Limb (tissue), 2 donors: ENCODE measurements at regions not wholly inside any gene's neighbourhood (a gene's known extent, or its start where the extent isn't known, plus 50 kb on each side); places are given as distances from the start of the nearest gene placed in this dataset.

Experiments used
- DNase-seq, 2 donors: peaks; one replicate each; pipeline ENCODE4 v3.0.0-alpha.2; 2016; ENCODE audit errors: extremely low spot score in 2 of 2

DNA sequence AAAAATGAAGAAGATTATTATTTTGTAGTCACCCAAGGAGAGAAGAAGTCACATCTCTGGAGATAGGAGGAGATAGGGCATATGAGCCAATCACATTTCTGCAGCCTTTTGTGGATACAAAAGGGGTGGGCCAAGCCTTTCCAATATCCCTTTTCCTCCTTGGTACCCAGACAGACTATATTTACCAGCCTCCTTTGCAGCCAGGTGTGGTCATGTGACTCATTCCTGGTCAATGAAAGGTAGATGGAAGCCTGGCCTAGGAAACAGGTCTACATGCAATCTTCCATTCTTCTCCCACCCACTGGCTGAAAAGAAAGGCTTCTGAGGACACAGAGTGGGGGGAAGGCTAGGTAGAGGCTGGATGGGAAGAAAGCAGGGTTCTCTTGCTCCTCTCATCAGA lies 58.1 kb upstream of the ERG start:
- DNase-seq: no peak

DNA sequence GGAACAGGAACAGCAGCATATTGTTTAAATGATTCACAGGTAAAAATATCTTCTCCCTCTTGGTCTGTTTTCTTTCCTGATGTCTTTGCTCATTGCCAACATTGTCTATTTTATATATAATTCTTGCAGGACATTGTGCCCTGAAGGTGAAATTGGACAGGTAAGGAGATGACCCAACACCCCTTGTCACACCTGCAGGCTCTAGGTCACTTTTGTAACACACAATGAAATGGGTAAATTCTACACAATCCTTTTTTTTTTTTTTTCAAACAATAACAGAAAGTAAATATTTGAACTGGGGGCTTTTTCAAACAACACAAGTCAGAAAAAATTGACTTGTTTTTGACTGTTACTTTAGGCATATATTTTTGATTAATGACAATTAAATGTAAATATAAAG lies 62.9 kb upstream of the ERG start:
- no peak for DNase-seq

DNA sequence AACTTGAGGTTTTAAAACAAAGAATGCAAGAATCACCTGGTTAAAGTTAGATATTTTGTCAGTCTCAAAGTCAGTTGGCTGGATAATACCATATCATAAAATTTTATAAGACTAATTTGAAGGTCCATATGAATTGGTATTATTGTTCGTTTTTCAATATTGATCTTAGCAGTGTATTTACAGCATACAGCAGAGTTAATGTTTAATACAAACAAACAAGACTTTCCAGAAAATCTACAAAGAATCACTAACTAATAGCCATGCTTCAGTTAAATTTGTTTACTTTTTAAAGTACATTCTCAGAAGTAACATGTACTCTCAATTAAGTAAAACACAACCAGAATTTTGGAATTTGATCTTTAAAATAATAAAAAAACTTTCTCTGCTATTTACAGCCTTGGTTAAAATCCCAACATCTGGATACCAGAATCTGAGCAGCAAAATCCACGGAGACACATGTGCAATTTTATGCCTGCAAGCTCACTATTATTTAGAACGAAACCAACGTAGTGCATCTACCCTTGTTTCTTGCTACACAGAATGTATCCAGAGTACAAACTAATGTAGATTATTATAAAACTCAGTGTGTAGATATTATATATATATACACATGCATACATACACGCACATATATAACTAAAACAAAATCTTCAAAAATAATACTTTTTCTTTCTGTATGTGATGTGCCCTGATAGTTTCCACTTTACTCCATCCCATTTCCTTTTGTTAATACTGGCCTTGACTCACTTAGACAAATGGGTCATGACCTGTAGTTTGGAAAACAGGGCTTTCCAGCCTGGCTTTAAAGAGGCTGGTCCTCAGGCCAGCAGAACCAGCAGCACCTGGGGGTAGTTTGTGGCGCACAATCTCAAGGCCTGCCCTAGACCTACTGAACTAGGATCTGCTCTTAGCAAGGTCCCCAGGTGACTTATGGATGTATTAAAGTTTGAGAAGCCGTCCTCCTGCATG lies 63.6 kb upstream of the ERG start:
- peak in 1 of 2 donors; percentile 47 for DNase-seq

DNA sequence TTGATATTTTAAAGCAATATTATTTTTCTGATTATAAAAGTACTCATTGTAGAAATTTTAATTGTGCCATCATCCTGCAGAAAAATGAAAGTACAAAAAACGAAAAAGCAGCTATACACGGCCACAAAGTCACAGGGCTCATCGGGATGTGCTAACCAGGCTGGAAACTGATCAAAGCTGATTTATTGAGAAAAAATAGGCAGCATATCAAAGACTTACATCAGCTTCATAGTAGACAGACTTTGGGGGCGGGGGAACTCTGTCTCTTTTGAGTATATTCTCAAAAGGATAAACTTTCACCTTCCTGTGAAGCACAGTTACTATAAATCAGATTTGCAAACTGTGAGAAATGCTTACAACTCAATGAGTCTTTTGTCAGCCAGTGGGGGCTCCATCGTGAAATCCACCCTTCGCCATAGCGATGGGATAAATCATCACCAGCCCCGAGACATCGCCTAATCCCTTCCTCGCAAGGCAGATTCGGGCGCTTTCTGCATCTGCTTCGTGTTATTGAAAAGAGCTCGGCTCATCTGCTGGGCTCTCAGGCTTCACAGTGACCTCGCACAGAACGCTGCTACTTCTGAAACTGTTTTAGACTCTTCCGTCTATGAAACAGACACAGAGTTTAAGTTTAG lies 69.2 kb upstream of the ERG start:
- peak; percentile 63 to 65 for DNase-seq

DNA sequence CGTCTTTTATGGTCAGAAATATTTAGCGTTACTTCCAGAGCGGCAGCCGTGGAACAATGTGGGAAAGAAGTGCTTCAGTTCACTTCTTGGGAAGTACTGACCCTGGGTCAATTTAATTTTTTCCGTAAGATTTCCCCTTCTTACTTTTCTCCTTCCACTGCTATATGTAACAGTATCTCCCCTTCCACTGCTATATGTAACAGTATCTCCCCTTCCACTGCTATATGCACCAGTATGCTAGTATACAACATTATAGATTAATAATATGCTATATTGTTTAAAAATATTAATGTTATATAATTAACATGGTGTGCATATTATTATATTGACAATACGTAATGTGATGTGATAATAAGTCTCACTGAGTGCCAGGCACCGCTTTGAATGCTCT lies 69.7 kb upstream of the ERG start:
- DNase-seq: no peak

DNA sequence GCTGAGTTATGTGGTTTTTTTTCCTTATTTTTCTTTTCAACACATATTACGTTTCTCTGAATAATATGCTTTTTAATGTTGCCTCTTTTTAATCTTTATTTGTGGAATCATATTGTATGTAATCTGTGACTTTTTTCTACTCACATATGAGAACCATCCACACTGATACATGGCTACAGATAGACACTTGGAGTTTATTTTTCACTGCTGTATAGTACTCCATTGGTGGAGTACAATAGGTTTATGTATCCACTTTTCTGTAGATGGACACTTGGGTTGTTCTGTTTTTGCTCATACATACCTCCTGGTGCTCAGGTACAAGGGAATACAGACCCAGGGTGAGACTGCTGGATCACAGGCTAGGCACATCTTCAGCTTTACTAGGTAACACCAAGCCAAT lies 71.5 kb upstream of the ERG start:
- DNase-seq: no peak

DNA sequence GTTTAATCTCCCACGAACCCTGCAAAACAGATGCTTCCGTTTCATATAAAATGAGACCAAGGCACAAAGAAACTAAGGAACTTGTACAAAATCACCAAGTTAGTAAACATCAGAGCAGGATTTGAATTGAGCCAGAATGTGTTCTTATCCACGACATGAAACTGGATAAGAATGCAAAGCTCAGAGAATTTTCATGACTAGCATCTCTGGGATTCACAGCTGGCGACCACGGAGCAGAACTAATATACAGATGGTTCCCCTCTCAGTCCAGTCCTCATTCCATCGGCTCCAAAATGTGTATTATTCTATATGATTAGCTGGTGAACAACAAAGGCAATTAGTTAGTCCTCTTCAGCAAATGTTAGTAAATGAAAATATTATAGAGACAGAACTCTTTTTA lies 72.3 kb upstream of the ERG start:
- DNase-seq: peak in 1 of 2 donors; percentile 25

DNA sequence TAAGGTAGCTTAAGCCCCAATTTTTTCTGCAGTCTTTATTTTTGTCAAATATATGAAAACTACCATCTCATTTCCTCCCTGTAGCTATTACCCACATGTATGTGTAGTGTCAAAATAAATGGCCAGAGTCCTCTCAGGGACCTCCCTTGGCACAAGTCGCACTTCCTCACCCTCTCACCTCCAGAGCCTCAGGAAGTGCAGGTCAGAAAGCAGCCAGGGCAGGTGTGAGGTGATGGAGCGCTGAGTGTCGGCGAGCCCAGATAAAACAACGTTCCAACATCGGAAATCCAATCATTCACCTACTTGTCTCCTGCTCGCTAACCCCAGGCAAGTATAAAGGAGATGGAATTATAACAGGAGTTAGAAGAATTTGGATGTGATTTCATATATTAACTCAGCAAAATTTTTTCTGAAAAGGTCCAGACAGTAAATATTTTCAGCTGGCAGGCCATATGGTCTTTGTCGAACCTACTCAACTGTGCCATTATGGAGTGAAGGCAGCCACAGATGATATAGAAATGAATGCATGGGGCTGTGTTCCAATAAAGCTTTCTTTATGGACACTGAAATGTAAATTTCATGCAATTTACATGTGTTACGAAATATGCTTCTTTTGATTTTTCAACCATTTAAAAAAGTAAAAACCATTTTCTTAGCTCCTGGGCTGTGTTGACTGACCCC lies 76.8 kb upstream of the ERG start:
- no peak for DNase-seq

DNA sequence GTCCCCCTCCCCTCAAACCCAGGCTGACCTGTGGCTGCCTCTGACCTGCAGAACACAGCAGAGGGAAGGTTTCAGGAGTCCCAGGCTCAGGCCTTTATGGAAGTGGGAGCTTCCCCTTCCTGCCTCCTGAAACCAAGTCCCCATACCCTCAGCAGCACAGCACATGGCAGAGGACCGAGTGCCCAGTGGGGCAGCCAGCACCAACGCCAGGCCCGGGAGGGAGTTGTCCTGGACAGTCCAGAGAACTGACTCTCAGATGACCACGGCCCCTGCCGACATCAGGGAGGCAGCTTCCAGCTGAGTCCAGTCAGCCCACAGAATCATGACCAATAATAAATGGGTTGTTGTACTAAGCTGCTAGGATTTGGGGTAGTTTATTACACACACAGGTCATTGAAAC lies 79.6 kb upstream of the ERG start:
- no peak for DNase-seq

DNA sequence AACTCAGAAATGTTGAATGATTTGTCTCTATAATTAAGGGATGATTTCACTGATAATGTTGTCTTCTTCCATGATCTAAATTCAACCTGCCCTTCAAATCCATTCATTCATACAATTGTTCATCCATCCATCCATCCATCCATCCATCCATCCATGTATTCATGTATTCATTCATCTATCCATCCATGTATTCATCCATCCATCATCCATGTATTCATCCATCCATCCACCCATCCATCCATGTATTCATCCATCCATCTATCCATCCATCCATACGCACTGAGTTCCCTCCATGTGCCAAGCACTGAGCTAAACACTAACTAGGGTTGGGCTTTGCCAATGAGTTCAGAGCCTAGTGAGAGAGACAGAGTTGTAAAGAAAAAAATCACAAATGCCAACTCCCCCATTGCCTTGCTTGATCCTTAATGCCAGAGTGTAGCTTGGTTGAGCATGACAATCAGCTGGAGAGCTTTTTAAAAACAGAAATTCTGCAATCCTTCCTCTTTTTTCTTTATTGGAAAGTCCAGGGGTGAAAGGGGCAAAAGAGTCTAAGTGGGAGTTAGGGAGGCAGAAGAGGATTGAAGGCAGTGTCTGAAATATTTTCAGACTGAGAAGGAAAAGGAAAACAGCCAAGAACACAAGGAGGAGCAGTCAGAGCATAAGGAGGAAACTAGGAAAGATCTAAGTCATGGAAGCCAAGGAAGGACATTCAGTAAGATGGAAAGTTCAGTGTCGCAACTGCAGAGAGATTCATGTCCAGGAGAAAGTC lies 92.4 kb upstream of the ERG start:
- no peak for DNase-seq

DNA sequence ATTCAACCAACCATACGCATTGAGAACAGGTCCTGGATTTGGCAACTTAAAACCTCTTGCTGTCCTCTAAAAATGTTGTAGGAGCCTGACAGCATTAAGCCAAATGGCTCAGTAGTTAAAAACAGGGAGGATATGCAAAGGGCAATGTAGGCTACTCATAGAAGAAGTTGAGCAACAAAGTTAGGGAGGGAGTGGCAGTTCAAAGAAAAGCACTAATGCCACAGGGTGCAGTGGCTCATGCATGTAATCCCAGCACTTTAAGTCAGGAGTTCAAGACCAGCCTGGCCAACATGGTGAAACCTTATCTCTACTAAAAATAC lies 92.9 kb upstream of the ERG start:
- DNase-seq: no peak

DNA sequence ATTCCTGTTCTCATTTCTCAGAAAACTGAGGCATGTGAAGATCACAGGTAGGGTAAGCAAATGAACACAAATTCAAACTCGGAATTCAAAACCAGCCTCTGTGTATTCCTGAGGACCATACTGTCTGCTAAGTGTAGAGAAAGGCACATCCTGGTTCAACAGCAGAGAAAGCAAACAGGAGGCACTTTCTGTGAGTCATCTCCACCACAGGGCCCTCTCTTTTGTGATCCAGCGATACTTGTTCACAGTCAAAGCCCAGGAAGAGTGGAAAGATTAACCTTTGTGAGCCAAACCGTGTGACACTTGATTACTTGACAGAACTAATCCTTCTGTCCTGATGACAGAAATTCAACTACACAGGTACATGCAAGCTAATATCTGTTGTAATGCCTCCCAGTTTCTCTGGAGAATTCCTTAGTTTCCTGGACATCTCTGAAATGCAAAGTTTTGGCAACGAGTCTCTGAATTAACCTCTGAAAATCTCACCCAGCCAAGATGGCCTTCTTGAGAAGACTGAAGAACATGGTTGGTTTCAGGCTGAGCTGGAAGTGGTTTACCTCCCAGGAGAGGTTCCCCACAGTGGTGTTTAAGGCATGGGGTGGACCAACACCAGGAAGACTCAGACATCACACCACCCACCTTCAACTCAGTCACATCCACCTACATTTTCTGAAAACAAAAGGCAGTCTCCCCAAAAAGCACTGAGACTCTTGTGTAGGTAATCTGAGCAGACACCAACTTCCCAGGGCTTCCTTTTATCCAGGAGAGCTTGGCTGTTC lies 98.2 kb upstream of the ERG start:
- DNase-seq: no peak

DNA sequence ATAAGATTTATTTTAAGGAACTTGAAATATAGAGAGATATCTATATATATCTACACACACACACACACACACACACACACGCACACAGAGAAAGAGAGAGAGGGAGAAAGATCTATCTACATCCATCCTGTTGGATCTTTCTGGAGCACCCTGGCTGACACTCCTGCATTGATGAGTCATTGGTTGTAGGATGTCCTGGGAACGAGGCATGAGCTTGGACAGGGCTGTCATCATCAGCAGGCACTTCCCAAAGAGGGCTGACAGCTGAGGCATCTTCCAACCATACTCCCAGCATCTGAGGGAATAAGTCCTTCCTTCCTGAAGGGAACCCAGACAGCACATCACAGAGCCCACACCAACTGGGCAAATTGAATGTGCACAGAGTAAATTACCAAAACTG lies 99.1 kb upstream of the ERG start:
- DNase-seq: no peak

DNA sequence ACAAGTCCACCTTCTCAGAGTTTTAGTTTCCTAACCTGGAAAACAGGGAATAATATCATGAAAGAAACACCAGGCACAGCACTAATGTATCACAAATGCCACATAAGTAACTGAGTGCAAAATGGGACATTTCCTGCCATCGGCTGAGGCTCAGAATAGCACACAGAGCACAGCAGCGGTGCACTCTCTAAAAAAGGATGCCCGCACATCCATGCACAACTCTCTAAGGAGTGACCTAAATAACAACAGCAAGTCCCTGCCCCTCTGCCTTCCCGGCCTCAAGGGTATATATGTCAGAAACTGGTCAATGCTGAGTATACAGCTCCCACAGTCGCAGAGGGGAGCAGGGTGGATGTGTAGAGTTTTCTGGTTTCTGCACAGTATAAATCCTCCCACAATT lies 100.1 kb upstream of the ERG start:
- DNase-seq: no peak

DNA sequence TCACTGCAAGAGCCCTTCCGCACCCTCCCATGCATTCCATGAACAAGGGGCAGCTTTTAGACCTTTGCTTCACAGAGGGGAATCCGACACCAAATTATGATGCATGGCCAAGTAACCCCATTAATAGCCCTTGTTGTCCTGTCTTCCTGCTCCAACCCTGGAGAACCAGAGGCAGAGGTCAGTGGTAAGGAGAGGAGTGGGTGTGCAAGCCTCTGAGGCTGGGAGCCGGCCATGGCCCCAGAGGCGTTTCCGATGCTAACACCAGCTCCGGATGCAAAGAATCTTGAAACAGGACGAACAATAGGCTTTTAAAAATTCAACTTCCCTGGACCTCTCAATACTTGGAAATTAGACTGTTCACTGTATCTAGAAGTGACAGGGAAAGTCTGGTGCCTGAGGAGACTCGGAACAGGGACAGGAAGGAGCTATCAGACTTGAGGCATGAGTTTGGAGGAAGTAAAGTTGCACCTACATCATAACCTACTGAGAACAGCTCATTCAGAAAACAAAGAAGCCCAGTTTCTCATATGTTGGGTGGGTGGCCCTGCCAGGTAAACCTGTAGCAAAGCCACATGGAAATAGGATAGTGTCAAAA lies 101.2 kb upstream of the ERG start:
- no peak for DNase-seq

DNA sequence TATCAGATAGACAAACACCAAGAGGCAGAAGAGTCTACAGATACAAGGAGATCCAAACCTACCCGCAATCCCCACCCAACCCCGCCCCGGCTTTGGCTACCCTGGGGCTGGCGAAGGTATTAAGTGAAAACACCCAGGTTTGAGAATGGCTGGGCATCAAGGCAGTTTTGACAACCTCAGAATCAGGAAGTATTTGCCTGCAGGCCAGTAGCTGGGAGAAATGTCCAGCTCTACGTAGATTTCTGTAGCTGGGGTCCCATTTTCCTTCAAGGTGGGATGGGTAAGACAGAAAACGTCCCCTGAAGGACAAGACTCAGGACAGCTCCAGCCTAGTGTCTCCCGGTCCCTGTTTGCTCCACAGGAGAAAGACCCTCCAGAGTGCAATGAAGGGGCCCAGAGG lies 101.8 kb upstream of the ERG start:
- DNase-seq: no peak

DNA sequence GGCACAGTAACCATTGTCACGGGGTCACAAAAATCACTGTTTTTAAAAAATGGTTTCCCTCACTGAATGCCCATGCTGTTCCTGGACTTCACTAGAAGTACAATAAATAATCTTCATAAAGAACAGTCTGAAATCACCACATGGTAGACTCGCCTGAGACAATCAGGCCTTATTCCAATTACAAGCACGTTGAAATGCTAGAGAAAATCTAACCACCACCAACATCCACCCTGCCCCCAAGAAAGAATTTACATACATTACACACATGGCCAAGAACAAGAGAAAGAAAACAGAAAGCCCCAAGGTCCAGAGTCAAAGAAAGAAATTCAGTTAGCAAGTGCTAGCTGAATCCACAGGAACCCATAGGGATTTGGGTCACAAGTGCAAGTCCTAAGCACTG lies 107.0 kb upstream of the ERG start:
- DNase-seq: no peak

DNA sequence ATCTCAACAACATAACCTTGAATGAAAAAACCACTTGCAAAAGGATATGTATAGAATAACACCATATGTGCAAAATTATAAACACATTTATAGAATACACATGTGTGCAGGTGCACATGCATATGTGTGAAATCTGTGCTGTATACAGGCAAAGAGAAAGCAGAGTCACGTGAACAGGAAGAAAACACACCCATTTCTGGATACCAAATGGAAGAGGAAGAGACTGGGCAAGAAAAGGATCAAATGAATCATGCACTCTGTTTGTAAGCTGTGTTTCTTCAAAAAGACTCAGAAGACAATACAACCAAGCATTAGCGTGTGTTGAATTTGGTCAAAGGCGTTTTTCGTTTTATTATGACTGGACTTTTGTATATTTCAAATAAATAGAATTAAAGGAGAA lies 111.3 kb upstream of the ERG start:
- DNase-seq: no peak

DNA sequence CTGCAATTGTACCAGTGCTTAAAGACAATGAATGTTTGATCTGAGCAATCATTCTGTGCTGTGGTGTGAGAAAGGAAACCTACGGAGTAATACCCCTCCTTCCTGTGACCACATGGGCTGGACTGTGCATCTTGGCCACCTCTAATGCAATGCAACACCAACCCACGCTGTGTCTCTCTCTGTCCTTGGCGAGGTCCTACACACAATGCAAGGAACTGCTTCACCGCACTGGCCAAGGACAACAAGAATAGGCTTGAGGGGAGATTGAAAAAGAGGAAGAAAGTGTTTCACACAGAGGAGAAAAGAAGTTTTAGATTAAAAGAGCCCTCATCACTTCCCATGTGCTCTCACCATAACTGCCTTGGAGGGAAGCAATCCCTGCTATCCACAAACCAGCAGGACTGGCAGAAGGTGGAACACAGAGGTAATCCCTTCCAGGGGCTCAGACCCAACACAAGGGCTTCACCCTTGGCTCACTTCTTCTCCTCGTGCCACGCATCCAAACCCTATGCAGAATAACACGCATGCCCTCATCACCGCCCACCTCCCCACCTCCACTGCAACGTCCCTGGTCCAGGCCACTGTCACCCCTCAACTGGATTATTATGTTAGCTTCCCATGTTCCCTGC lies 112.5 kb upstream of the ERG start:
- DNase-seq: no peak

DNA sequence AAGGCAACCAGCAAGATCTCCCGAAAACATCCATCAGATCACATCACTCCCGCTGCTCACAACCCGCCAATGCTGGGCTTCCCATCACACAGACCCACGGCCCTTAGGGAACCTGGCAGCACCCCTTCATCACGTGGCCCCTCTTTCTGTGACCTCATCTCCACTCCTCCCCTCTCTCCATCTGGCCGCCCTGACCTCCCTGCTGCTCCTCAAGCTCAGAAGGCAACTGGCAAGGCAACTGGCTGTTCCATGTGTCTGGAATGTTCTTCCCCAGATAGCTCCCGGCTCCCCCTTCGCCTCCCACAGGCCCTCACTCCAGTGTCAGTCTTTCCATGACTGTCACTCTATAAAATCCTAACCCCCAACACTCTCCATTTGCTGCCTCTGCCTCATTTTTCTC lies 113.0 kb upstream of the ERG start:
- no peak for DNase-seq
